Hematopoietic multipotent progenitor cell treated with erythropoietin and hydrocortisone succinate and interleukin-3 and kit ligand, for 8 days (in vitro differentiated cells): ENCODE measurements at regions not wholly inside any gene's neighbourhood (a gene's known extent, or its start where the extent isn't known, plus 50 kb on each side); places are given as distances from the start of the nearest gene placed in this dataset.
"Not testable (repeated sequence)": the region's sequence is repeated elsewhere in the genome, so short reads cannot be mapped to it uniquely, and the experiment has no call there.

Experiments
- DNase-seq: peaks from one replicate; pipeline ENCODE4 v3.0.0-alpha.2; 2015

DNA sequence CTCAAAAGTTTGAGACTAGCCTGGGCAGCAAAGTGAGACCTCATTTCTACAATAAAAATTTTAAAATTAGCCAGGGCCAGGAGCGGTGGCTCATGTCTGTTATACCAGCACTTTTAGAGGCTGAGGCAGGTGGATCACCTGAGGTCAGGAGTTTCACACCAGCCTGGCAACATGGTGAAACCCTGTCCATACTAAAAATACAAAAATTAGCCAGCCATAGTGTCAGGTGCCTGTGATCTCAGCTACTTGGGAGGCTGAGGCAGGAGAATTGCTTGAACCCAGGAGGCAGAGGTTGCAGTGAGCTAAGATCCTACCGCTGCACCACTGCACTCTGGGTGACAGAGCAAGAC lies 85.1 kb upstream of the MAP4 start:
- not testable (repeated sequence) for DNase-seq

DNA sequence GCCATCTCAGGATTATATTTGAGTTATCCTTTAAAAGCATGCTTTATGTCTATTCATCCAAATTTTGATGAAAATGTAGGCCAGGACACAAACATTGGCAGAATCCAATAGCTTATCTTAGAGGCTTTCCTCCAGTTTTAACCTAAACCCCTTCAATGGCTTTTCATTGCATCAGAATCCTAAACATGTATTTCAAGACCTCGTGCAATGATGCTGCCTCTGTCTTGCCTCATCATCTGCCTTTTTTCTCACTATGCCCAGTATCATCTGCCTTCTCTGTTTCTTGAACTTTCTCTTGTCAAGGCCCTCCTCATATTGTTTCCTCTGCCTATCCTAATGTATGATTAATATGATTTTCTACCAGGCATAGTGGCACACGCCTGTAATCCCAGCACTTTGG lies 76.1 kb upstream of the MAP4 start:
- DNase-seq, result no peak

DNA sequence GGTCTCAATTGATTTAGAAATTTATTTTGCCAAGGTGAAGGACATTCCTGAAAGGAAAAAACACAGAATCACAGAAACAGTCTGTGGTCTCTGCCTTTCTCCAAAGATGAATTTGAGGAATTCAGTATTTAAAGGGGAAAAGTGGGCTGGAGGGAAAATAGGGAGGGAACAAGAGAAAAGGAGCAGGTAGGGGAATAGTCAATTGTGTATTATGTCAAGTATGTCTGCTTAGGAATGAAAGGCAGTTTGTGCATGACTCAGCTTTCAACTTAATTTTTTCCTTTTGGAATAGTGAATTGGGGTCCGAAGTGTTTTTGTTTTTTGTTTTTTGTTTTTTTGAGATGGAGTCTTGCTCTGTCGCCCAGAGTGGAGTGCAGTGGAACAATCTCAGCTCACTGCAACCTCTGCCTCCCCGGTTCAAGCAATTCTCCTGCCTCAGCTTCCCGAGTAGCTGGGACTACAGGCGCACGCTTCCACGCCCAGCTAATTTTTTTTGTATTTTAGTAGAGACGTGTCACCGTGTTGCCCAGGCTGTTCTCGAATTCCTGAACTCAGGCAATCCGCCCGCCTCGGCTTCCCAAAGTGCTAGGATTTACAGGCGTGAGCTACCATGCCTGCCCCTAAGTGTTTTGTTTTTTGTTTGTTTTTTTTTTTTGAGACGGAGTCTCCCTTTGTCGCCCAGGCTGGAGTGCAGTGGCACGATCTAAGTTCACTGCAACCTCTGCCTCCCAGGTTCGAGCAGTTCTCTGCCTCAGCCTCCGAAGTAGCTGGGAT lies 74.1 kb upstream of the MAP4 start:
- DNase-seq, result no peak

DNA sequence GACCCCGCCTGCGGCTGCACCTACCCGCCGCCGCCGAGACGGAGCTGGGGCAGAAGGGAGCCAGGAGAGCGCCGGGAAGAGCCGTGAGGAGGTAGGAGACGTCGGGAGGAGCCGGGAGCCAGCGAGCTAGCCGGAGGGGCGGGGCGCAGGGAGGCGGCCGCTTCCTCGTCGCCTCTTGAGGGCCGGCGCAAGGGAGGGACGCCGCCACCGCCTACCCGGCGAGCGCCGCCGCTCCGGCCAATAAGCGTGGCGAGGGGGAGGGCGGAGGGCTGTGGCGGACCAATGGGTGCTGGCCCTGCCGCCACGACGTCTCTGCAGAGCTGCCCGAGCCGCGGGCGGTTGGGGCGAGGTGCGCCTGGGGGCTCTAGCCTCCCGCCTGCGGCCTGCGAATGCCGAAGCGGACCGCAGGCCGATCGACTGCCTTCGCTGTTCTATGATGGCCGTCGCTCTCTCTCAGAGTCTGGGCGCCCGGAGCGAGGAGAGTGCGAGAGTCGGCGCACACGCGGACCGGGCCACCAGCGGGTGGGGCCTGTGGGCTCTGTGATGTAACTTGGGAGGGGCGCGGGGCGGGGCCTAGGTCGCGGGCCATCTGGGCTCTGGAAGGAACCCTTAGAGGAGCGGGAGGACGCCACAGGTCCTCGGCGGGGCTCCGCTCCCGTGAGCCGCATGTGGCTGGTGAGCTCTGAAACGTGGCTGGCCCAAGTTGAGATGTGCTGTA lies 72.7 kb upstream of the MAP4 start:
- DNase-seq, result peak; percentile 94

DNA sequence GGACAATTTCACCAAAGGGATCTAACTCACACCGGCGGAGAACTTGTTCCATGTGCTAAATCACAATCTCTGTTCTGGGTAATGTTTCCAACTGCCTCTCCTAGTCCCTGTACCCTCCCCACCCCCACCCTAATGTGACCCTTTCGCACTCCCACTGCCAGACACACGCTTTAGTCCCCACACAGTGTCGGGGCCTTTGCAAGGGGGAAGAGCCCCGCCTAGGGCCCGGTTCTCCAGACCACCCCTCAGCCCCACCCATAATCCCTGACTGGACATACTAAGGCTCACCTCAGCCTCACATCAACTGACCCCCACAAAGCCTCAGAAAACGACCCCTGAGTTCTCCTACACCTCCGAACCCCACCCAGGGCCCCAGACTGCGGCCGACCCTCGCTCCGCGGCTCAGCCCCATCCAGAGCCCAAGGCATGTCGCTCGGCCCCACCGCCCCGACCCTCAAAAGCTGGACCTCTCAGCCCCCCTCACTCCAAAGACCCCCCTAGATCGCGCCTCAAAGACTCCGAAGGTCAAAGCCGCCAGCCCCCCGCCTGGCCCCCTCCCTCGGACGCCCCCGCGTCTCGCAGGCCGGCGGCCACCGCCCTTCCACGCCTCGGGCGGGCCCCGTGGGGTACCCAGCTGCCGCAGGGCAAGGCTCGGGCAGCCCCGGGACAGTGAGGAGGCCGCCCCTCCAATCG lies 72.0 kb upstream of the MAP4 start:
- no peak for DNase-seq

DNA sequence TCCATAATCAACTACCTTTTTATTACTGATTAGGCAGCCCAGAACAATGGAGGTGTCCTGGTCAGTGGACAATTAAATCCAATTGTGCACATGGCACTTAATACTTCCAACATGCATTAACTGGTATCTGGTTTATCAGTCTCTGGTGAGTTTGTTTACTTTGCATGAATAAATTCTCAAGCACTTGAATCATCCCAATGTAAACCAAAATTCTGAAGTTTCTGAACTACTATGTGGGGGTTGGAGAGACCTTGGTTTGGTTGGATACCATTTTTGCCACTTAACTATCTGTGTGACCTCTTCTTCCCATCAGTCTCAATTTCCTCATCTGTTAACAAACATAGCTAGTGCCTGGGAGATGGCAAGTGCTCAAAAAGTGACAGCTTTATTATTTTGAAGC lies 70.5 kb upstream of the MAP4 start:
- DNase-seq, result no peak

DNA sequence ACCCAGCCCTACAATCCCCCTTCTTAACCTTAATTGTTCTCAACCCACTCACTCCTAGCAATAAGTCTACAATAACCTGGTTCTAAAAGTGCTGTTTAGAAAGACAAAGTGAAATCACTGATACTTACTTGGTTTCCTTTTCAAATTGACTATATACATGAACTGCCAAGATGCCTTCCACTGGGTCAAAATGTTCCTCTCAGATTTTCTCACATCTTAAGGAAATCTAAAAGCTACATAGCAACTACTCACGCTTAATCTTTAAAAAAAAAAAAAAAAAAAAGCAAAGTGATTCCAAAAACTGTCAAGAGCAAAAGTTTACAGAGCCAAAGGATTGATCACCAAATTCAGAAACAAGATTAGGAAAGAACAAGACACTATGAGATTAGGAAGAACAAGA lies 68.7 kb upstream of the MAP4 start:
- no peak for DNase-seq

DNA sequence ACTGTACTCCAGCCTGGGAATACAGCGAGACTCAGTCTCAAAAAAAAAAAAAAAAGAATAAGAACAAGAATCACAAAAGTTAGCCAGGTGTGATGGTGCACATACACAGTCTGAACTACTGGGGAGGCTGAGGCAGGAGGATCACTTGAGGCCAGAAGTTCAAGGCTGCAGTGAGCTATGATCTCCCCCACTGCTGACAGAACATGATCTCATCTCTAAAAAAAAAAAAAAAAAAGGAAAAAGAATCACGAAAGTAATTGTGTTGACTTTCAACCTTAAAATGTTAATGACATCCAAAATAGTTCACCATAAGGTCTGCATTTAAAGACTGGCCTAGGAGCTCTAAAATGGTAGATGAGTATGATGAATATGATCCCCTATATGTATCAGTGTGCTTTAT lies 68.0 kb upstream of the MAP4 start:
- no peak for DNase-seq

DNA sequence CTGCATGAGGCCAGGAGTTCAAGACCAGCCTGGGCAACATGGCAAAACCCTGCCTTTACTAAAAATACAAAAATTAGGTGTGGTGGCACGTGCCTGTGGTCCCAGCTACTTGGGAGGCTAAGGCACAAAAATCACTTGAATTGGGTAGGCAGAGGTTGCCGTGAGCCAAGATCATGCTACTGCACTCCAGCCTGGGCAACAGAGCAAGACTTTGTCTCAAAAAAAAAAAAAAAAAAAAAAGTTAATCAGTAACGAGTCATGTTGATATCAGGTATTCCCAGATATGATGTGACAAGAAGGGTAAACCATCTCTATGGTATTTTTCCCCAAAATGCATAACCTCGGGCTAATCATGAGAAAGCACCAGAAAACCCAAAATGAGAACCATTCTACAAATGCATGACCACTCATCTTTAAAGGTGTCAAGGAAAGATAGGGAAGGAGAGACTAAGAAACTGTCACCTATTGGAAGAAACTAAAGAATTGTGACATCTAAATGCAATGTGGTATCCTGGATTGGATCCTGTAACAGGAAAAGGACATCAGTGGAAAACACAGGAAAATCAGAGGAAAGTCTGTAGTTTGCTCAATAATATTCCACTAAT lies 66.5 kb upstream of the MAP4 start:
- peak; percentile 72 for DNase-seq

DNA sequence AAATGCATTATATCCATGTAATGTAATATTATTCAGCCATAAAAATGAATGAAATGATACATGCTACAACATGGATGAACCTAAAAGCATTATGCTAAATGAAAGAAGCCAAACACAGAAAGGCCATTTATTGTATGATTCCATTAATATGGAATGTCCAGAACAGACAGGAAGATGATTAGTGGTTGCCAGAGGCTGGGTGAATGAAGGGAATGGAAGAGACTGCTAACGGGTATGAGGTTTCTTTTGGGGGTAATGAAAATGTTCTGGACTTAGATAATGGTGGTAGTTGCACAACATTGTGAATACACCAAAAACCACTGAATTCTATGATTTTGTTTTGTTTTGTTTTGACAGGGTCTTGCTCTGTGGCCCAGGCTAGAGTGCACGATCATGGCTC lies 61.6 kb upstream of the MAP4 start:
- no peak for DNase-seq

DNA sequence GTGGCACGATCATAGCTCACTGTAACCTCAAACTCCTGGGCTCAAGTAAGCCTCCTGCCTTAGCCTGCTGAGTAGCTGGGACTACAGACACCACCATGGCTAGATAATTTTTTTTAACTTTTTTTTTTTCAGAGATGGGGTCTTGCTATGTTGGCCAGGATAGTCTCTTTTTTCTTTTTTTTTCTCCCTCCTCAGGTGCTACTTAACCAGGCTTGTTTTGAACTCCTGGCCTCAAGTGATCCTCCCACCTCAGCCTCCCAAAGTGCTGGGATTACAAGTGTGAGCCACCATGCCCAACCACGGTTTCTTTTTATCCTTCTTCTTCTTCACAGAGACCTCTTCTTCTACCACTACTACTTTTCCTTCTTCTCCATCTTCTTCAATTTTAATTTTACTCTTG lies 53.8 kb upstream of the MAP4 start:
- no peak for DNase-seq

DNA sequence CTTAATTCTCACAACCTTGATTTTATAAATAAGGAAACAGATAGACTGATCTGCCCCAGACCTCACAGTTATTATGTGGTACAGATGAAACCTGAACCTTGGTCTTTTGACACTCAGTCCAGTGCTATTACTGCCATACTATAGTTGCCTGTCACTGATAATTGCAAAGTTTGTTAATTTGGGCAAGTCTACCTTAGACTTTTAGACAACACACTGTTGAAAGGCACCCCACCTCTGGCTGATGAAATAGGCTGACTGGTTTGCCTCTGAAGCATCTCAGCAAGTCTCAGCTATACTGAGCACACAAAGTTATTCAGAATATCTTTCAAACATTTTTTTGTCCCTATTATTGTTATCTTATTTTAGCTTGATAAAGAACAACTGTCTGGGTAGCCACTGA lies 53.1 kb upstream of the MAP4 start:
- DNase-seq, result no peak

DNA sequence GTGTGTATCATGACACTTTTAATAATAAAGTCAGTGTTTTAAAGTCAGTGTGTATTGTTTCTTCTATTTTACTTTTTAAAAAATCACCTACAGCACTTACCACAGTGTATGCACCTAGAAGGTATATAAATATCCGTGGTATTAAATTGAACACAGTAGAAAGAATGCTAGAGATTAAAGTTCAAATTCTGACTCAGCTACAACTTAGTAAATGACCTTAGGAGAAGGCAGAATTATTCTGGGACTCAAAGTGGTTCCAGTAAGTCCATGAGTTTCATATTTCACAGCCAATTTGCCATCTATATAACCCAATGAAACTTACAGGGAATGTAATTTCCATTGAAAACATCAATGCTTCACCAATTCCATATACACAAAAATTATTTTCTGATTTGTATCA lies 52.7 kb upstream of the MAP4 start:
- no peak for DNase-seq

DNA sequence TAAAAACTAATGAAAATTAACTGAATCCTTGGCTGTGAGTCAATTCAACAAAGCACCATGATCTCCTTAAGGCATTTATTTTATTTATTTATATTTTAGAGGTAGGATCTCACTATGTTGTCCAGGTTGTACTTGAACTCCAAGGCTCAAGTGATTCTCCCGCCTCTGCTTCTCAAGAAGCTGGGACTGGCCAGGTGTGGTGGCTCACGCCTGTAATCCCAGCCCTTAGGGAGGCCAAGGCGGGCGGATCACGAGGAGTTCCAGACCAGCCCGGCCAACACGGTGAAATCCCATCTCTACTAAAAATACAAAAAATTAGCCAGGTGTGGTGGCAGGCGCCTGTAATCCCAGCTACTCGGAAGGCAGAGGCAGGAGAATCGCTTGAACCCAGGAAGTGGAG lies 52.1 kb upstream of the MAP4 start:
- DNase-seq, result not testable (repeated sequence)

DNA sequence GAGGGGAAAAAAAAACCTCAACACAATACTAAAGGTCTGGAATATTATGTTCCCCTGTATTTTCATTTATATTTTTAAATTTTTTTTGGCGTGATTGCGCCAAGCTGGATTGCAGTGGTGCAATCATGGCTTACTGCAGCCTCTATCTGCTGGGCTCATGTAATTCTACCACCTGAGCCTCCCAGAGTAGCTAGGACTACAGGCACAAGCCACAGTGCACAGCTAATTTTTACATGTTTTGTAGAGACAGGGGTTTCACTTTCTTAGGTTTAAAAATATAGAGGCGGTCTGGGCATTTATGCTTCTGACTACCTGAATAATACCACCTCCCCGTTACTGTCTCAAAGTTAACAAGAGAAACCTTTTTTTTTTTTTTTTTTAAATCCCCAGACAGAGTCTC lies 51.1 kb upstream of the MAP4 start:
- no peak for DNase-seq
